Suprapubic skin (tissue), 4 donors: ENCODE measurements at regions not wholly inside any gene's neighbourhood (a gene's known extent, or its start where the extent isn't known, plus 50 kb on each side); places are given as distances from the start of the nearest gene placed in this dataset.

ENCODE experiments used
- EP300 ChIP-seq: sonication (generic); formaldehyde crosslinking; IDR thresholded peaks from one replicate; pipeline ENCODE4 v1.6.1; 2017; ENCODE audit warnings: antibody characterized with exemption
- POLR2A ChIP-seq, 2 donors: fragments of 450-650 bp; IDR thresholded peaks; one replicate each; pipeline ENCODE4 v1.6.1; 2017; ENCODE audit warnings: antibody characterized with exemption in 2 of 2, mild to moderate bottlenecking in 2 of 2, moderate library complexity in 2 of 2
- POLR2AphosphoS5 ChIP-seq, 3 donors: sonication (generic); formaldehyde crosslinking; IDR thresholded peaks; one replicate each; pipeline ENCODE4 v1.6.1; 2017; ENCODE audit warnings: antibody characterized with exemption in 3 of 3
- TF ChIP-seq, protein P1 (sequence below), 2 donors: fragments of 200-600 bp in 1 of 2; fragments of 450-650 bp in 1 of 2; sonication (generic) in 1 of 2; IDR thresholded peaks; one replicate each; pipeline ENCODE4 v1.5.1; 2016 to 2019; ENCODE audit warnings: antibody characterized with exemption in 2 of 2, mild to moderate bottlenecking in 1 of 2, moderate library complexity in 1 of 2

DNA sequence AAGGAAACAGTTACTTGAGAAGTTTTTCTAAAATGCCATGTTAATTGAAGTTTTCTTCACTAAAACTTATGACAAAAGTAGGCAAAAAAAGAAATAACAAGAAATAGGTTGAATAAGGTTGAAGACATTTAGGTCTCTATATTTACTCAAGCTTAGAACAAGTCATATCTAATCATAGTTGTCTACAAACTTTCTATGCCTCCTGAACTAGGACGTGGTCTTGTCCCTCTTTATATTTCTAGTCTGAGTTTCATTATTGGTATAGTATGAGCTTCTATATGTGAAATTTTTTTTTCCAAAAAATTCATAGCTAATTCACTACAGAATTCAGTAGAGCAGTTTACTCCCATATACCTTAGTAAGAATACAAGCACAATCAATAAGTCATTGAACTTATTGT lies 836.4 kb downstream of the SLITRK6 start:
- TF ChIP-seq, protein P1, sequence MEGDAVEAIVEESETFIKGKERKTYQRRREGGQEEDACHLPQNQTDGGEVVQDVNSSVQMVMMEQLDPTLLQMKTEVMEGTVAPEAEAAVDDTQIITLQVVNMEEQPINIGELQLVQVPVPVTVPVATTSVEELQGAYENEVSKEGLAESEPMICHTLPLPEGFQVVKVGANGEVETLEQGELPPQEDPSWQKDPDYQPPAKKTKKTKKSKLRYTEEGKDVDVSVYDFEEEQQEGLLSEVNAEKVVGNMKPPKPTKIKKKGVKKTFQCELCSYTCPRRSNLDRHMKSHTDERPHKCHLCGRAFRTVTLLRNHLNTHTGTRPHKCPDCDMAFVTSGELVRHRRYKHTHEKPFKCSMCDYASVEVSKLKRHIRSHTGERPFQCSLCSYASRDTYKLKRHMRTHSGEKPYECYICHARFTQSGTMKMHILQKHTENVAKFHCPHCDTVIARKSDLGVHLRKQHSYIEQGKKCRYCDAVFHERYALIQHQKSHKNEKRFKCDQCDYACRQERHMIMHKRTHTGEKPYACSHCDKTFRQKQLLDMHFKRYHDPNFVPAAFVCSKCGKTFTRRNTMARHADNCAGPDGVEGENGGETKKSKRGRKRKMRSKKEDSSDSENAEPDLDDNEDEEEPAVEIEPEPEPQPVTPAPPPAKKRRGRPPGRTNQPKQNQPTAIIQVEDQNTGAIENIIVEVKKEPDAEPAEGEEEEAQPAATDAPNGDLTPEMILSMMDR (IDR thresholded peaks at IDR 0.05) = no peak
- TF ChIP-seq POLR2A (IDR thresholded peaks at IDR 0.05) (no peak), POLR2AphosphoS5 (IDR thresholded peaks at IDR 0.05) (no peak), EP300 (no peak)
